IPS-18a (cell line): ENCODE measurements at regions not wholly inside any gene's neighbourhood (a gene's known extent, or its start where the extent isn't known, plus 50 kb on each side); places are given as distances from the start of the nearest gene placed in this dataset.
"Not testable (repeated sequence)": the region's sequence is repeated elsewhere in the genome, so short reads cannot be mapped to it uniquely, and the experiment has no call there.

ENCODE experiments used
- H3K27ac ChIP-seq: one replicate; pipeline ENCODE4 v1.5.1; 2013; ENCODE audit warnings: low read length
- H3K27me3 ChIP-seq: one replicate; pipeline ENCODE4 v1.6.1; 2013; ENCODE audit warnings: mild to moderate bottlenecking, low read length; ENCODE audit not compliant: control insufficient read depth, insufficient read depth
- H3K36me3 ChIP-seq: one replicate; pipeline ENCODE4 v1.6.1; 2013; ENCODE audit warnings: low read depth, low read length; ENCODE audit not compliant: control insufficient read depth
- H3K4me1 ChIP-seq: one replicate; pipeline ENCODE4 v1.6.1; 2013; ENCODE audit warnings: low read depth, low read length; ENCODE audit not compliant: control insufficient read depth
- H3K4me3 ChIP-seq: one replicate; pipeline ENCODE4 v1.5.1; 2013; ENCODE audit warnings: low read length
- H3K9ac ChIP-seq: one replicate; pipeline ENCODE4 v1.6.1; 2013; ENCODE audit warnings: mild to moderate bottlenecking, low read length, moderate library complexity
- H3K9me3 ChIP-seq: one replicate; pipeline ENCODE4 v1.6.1; 2013; ENCODE audit warnings: low read depth, low read length; ENCODE audit not compliant: control insufficient read depth

DNA sequence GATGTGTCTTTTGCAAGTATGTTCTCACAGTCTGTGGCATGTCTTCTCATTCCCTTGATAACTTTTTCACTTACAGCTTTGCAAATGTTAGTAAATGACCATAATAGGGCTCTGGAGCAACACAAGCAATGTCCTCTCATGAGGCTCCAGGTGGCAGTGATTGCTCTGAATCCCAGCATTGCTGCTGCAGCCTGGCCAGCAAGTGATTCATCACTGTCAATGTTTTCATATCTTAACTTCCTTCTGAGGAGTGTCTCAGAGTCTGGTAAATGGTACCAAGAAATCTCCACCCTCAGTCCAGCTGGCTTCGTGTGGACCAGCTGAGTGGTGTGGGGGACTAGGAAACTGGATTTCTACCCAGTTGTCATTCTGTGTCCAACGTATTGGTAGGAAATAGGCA lies 139.6 kb downstream of the MYLK4 start:
- H3K4me1 ChIP-seq, result no peaks in the 10 kb centered on the region
- no peaks in the 10 kb centered on the region for H3K9me3 ChIP-seq
- H3K36me3 ChIP-seq, result no peaks in the 10 kb centered on the region
- no peaks in the 10 kb centered on the region for H3K27me3 ChIP-seq
- no peak overlapping the region for H3K27ac ChIP-seq
- no peak overlapping the region for H3K9ac ChIP-seq
- no peak overlapping the region for H3K4me3 ChIP-seq

DNA sequence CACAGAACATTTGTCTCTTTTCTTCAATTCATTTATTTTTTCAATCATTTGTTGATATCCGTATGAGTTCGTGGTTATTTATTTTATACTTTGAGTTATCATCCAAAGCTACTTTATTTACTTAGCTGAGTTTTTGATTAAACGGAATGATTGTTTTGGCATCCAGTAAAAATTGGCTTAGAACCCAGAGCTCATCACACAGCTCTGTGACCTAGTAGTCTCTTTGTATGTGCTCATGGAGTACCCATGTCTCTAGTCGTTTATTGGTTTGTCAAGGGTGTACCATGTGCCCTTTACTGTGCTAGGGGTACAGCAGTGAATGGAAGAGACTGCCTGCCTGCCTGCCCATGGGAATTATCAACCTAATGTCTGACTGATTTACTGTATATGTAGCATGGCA lies 142.2 kb downstream of the MYLK4 start:
- Histone ChIP-seq H3K4me3 (no peak overlapping the region), H3K27me3 (no peaks in the 10 kb centered on the region), H3K9ac (no peak overlapping the region), H3K27ac (no peak overlapping the region), H3K4me1 (no peaks in the 10 kb centered on the region), H3K36me3 (no peaks in the 10 kb centered on the region), H3K9me3 (no peaks in the 10 kb centered on the region)

DNA sequence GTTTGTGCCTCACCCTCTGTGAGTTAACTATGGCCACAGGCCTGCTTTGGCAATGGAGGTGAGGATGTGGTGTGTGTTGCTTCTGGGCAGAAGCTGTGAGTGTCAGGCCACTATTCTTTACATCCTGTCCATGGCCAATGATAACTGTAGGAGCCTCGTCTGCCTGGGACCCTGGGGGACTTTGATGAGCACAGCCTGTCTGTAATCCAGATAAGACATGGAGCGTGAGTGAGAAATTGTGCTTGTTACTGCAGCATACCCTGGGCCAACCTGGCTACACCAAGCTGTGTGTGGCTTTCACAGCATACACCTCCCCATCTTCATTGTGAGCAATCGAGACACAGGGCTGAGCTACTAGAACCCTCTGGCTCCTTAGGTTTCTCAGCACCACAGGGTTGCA lies 150.4 kb downstream of the MYLK4 start:
- Histone ChIP-seq H3K4me3 (no peak overlapping the region), H3K9me3 (no peaks in the 10 kb centered on the region), H3K9ac (no peak overlapping the region), H3K27me3 (no peaks in the 10 kb centered on the region), H3K27ac (no peak overlapping the region), H3K4me1 (no peaks in the 10 kb centered on the region), H3K36me3 (no peaks in the 10 kb centered on the region)

DNA sequence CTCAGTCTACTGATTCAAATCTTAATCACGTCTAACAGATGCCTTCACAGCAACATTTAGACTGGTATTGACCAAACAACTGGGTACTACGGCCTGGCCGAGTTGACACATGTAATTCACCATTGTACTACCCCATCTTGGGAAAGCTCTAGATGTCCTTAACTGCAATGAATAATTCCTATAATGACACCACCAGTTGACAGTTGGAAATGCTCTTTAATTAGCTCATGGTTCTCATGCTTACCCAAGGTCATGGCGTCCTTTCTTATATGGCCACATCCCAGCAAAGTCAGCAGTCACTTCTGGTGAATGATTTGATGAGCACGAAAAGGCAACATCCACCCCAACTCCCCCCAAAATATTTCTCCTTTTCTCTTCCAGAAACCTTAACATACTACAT lies 150.9 kb downstream of the MYLK4 start:
- Histone ChIP-seq H3K36me3 (no peaks in the 10 kb centered on the region), H3K4me1 (no peaks in the 10 kb centered on the region), H3K9ac (no peak overlapping the region), H3K27ac (no peak overlapping the region), H3K4me3 (no peak overlapping the region), H3K27me3 (no peaks in the 10 kb centered on the region), H3K9me3 (no peaks in the 10 kb centered on the region)

DNA sequence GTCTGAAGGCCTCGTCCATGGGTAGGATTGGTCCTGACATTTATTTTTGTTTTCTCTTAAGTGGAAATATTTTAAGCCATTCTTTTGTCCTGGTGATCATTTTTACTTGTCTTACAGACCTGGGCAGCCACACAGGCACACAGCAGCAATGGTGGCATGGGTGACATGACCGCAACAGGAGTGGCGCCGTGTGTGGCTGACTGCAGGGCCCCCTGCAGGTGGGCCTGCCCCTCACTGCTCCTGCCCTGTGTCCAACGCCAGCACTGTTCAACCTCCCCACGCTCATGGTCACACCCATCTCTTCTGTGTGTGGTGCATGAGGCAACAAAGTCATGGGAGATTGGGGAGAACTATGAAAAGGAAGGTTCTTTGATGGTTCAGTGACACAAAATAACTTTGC lies 151.9 kb downstream of the MYLK4 start:
- no peaks in the 10 kb centered on the region for H3K4me1 ChIP-seq
- no peak overlapping the region for H3K9ac ChIP-seq
- H3K36me3 ChIP-seq, result no peaks in the 10 kb centered on the region
- H3K27me3 ChIP-seq, result no peaks in the 10 kb centered on the region
- H3K9me3 ChIP-seq, result no peaks in the 10 kb centered on the region
- H3K4me3 ChIP-seq, result no peak overlapping the region
- H3K27ac ChIP-seq, result no peak overlapping the region

DNA sequence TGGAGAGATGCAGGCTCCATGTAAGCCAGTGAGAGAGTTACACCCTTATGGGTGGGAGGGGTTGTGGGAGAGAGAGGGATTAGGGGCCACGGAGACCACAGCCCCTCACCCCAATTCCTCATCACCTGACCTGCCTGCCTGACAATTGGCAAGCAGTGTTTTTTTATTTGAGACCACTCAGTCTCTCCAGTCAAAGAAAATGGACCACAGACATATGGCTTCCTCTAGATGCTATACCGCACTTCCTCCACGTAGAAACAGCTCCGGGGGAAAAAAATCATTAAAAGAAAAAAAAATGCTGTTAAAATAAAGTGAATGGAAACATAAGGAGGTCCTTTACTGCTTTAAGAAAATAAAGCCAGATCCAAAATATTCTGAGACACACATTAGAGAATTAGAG lies 152.7 kb downstream of the MYLK4 start:
- Histone ChIP-seq H3K27ac (no peak overlapping the region), H3K36me3 (no peaks in the 10 kb centered on the region), H3K4me1 (no peaks in the 10 kb centered on the region), H3K4me3 (no peak overlapping the region), H3K9ac (no peak overlapping the region), H3K9me3 (no peaks in the 10 kb centered on the region), H3K27me3 (no peaks in the 10 kb centered on the region)

DNA sequence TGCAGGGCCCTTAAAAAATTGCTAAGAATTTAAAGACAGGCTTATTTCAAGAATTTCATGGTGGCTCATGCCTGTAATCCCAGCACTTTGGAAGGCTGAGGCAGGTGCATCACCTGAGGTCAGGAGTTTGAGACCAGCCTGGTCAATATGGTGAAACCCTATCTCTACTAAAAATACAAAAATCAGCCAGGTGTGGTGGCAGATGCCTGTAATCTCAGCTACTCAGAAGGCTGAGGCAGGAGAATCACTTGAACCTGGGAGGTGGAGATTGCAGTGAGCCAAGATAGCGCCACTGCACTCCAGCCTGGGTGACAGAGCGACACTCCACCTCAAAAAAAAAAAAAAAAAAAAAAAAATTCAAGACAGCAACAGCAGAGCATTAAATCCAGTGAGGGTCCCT lies 153.3 kb downstream of the MYLK4 start:
- not testable (repeated sequence) for H3K36me3 ChIP-seq, H3K4me3 ChIP-seq, H3K9ac ChIP-seq, H3K4me1 ChIP-seq, H3K9me3 ChIP-seq, H3K27ac ChIP-seq, H3K27me3 ChIP-seq

DNA sequence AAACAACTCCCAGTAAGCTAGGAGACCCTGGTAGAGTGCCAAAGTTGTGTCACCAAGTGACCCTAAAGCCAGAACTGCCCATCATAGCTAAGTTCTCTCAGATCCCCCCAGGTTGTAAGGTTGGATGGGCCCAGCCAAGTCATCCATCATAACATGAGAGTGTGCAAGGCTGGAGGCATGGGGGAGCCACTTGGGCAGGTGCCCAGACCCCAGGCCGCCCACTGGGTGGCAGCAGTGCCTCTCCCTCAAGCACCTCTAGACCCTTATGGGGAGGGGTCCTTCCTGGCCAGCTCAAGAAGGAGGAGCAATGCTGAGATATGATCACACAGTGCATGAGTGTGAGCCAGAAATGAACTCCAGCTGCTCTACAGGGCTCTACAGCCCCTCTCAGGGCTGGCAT lies 154.5 kb downstream of the MYLK4 start:
- H3K27ac ChIP-seq, result no peak overlapping the region
- no peaks in the 10 kb centered on the region for H3K9me3 ChIP-seq
- no peak overlapping the region for H3K9ac ChIP-seq
- no peak overlapping the region for H3K4me3 ChIP-seq
- H3K36me3 ChIP-seq, result no peaks in the 10 kb centered on the region
- H3K4me1 ChIP-seq, result no peaks in the 10 kb centered on the region
- no peaks in the 10 kb centered on the region for H3K27me3 ChIP-seq

DNA sequence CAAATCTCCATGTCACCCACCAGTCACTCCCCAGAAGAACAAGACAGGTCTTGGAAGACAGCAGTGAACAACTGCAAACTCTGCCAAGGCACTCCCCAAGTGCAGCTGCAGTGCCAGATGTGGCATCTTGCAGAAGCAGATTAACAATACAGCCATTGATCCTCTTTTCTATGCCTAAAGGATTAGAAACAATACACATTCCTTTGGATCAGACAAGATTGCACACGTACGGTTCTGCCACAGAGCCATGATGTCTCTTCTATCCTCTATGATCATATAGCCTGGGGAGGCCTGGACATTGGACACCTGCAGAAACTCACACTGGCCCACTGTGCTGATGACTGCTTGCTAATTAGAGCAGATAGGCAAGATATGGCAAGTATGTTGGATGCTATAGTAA lies 155.9 kb downstream of the MYLK4 start:
- Histone ChIP-seq H3K36me3 (no peaks in the 10 kb centered on the region), H3K9ac (no peak overlapping the region), H3K4me3 (no peak overlapping the region), H3K9me3 (no peaks in the 10 kb centered on the region), H3K4me1 (no peaks in the 10 kb centered on the region), H3K27me3 (no peaks in the 10 kb centered on the region), H3K27ac (no peak overlapping the region)

DNA sequence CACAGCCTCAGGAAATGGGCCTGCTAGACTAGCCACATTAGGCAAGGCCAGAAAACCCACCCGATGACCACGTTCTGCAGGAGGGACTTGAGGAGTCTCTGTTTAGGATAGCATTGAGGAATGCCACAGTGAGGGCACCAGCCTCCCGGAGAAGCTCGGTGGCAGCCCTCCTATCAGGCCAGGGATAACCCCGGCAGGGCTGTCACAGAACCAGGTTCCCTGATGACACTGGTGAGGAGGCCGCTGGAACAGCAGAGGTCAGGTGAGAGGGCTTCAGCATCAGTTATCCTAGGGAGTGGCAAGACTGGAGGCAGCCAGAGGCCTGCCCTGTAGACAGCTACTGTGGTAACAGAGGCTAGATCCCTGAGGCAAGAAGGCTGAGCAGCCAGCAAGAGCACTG lies 157.6 kb downstream of the MYLK4 start:
- H3K27ac ChIP-seq, result no peak overlapping the region
- no peaks in the 10 kb centered on the region for H3K9me3 ChIP-seq
- no peak overlapping the region for H3K4me3 ChIP-seq
- H3K27me3 ChIP-seq, result no peaks in the 10 kb centered on the region
- H3K9ac ChIP-seq, result no peak overlapping the region
- H3K4me1 ChIP-seq, result no peaks in the 10 kb centered on the region
- H3K36me3 ChIP-seq, result no peaks in the 10 kb centered on the region

DNA sequence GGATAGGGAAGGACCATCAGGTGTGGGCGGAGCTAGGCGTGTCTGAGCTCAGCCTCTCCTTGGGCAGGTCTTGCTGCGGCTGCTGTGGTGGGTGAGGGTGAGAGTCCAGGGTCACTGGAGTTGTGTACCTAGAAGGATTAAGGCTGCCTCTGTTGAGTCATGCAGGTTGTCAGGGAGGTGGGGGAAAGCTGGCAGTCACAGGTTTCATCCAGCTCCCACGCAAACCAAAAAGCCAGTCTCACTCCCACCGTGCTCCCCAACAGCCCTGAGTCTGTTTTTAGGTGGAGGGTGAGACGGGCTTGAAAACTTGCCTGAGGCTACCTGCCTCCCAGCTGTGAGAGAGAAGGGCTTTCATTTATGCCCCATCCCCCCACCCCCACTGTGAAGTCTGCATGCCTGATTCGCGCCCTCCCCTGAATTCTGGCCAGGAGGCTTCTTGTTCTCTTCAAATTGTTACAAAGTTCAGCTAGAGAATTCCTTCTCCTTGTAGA lies 161.5 kb downstream of the MYLK4 start:
- no peaks in the 10 kb centered on the region for H3K27me3 ChIP-seq
- H3K27ac ChIP-seq, result no peak overlapping the region
- no peaks in the 10 kb centered on the region for H3K36me3 ChIP-seq
- no peaks in the 10 kb centered on the region for H3K4me1 ChIP-seq
- H3K9ac ChIP-seq, result no peak overlapping the region
- no peak overlapping the region for H3K4me3 ChIP-seq
- H3K9me3 ChIP-seq, result no peaks in the 10 kb centered on the region

DNA sequence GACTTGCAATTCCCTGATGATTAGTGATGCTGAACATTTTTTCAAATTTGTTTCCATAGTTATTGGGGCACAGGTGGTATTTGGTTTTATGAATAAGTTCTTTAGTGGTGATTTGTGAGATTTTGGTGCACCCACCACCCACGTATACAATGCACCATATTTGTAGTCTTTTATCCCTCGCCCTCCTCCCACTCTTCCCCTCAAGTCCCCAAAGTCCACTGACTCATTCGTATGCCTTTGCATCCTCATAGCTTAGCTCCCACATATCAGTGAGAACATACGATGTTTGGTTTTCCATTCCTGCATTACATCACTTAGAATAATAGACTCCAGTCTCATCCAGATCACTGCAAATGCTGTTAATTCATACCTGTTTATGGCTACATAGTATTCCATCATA lies 167.3 kb downstream of the MYLK4 start:
- Histone ChIP-seq H3K36me3 (no peaks in the 10 kb centered on the region), H3K9ac (no peak overlapping the region), H3K27ac (no peak overlapping the region), H3K27me3 (no peaks in the 10 kb centered on the region), H3K4me1 (peaks cover 13% of the 10 kb centered on the region), H3K9me3 (no peaks in the 10 kb centered on the region), H3K4me3 (no peak overlapping the region)
